Brain microvascular endothelial cell (primary cell): ENCODE measurements at regions not wholly inside any gene's neighbourhood (a gene's known extent, or its start where the extent isn't known, plus 50 kb on each side); places are given as distances from the start of the nearest gene placed in this dataset.
A peak's percentile ranks its signal among the peaks of the same experiment; 100 is the strongest.

Experiments used
- DNase-seq: peaks from one replicate; pipeline ENCODE4 v3.0.0-alpha.2; 2020
- H3K27ac ChIP-seq: fragments of 250-450 bp; sonication (Bioruptor Pico); 2 replicates; pipeline ENCODE4 v1.5.1; 2020; ENCODE audit warnings: mild to moderate bottlenecking, moderate library complexity
- H3K27me3 ChIP-seq: fragments of 250-450 bp; sonication (Bioruptor Pico); replicated peaks from 2 replicates; pipeline ENCODE4 v1.5.1; 2020; ENCODE audit warnings: mild to moderate bottlenecking
- H3K36me3 ChIP-seq: fragments of 250-450 bp; sonication (Bioruptor Pico); replicated peaks from 2 replicates; pipeline ENCODE4 v1.5.1; 2020; ENCODE audit warnings: mild to moderate bottlenecking
- H3K4me3 ChIP-seq: 2 replicates; pipeline ENCODE4 v1.5.1; 2011; ENCODE audit warnings: low read depth, mild to moderate bottlenecking, control low read depth, low read length, moderate library complexity
- CTCF ChIP-seq: IDR thresholded peaks from 2 replicates; pipeline ENCODE4 v1.5.1; 2011; ENCODE audit warnings: low read depth, mild to moderate bottlenecking, moderate library complexity, low read length, control low read depth, inconsistent platforms; ENCODE audit errors: missing control alignments
- in situ Hi-C: cut with HindIII; loops from 2 replicates; pipeline ENCODE4 v1.10.0; 2017; ENCODE audit warnings: low sequenced_read_pairs, low pct_ligation_motif_present

DNA sequence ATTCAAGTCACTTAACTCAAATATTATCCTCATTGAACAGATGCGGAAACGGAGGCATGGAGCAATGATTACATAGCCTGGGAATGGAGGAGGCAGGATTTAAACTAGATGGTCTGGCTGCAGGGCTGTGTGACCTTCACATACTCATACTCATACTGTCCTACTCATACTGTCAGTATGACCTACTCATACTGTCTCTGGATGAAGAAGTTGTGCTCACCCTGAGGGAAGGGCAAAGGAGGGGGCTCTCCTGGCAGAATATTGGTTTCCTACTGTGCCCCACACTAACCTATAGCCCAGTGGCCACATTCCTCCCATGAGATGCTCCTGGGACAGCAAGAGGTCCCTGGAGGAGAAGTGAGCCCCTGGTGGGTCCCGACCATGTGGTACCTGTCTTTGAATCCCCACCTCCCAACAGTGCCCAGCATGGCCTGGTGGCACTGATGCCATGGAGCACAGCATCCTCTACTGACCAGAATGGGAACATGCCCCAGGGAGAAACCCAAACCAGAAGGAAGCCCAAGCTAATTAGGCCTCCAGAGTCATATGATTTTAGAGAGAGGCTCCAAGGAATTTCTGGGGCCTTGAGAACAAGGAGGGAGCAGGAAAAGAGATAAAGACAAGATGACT, 197.3 kb upstream of the SDK2 start:
- Histone ChIP-seq H3K27me3 (no peaks in the 10 kb centered on the region), H3K36me3 (no peaks in the 10 kb centered on the region), H3K4me3 (no peak overlapping the region), H3K27ac (no peak overlapping the region)
- DNase-seq, result no peak
- TF ChIP-seq CTCF, result peak; percentile 4
- in situ Hi-C loops, result no loop called here

GRCh38 chr17:73847952-73848351, 203.7 kb upstream of the SDK2 start:
- in situ Hi-C loops, result no loop called here
- no peak for DNase-seq
- H3K4me3 ChIP-seq, result no peak overlapping the region
- H3K36me3 ChIP-seq, result no peaks in the 10 kb centered on the region
- no peak overlapping the region for H3K27ac ChIP-seq
- TF ChIP-seq CTCF, result no peak
- H3K27me3 ChIP-seq, result no peaks in the 10 kb centered on the region

- Histone ChIP-seq H3K36me3 (no peaks in the 10 kb centered on the region), H3K27me3 (no peaks in the 10 kb centered on the region), H3K4me3 (no peak overlapping the region), H3K27ac (no peak overlapping the region)
- in situ Hi-C loops, result no loop called here
- DNase-seq, result no peak
- no peak for TF ChIP-seq CTCF
Observed at GRCh38 chr17:73850426-73850825, 206.2 kb upstream of the SDK2 start.

GRCh38 chr17:73851091-73851490, 206.8 kb upstream of the SDK2 start:
- Histone ChIP-seq H3K4me3 (no peak overlapping the region), H3K27me3 (no peaks in the 10 kb centered on the region), H3K27ac (no peak overlapping the region), H3K36me3 (no peaks in the 10 kb centered on the region)
- in situ Hi-C loops, result no loop called here
- DNase-seq, result no peak
- no peak for TF ChIP-seq CTCF

GRCh38 chr17:73851921-73852320, 207.7 kb upstream of the SDK2 start:
- no peaks in the 10 kb centered on the region for H3K27me3 ChIP-seq
- no peak for DNase-seq
- in situ Hi-C loops, result no loop called here

More at GRCh38 chr17:73851921-73852320, 207.7 kb upstream of the SDK2 start:
- Histone ChIP-seq H3K27ac (no peak overlapping the region), H3K4me3 (no peak overlapping the region), H3K36me3 (no peaks in the 10 kb centered on the region)
- TF ChIP-seq CTCF, result no peak
